Left lobe of liver (tissue), 2 donors: ENCODE measurements at regions not wholly inside any gene's neighbourhood (a gene's known extent, or its start where the extent isn't known, plus 50 kb on each side); places are given as distances from the start of the nearest gene placed in this dataset.

Experiments
- ATAC-seq: fragments of 200-7000 bp; cut with Tn5 transposase; one replicate; pipeline ENCODE4 v1.9.1; 2020; ENCODE audit warnings: mild to moderate bottlenecking, moderate library complexity
- DNase-seq: peaks from one replicate; pipeline ENCODE4 v3.0.0-alpha.2; 2020; ENCODE audit warnings: low spot score
- donor health status: DM: no; HTN: no; CAD: no; lungs with moderate emphysema.
- donor health status: DM: no; HTN: yes; CAD: no.

DNA sequence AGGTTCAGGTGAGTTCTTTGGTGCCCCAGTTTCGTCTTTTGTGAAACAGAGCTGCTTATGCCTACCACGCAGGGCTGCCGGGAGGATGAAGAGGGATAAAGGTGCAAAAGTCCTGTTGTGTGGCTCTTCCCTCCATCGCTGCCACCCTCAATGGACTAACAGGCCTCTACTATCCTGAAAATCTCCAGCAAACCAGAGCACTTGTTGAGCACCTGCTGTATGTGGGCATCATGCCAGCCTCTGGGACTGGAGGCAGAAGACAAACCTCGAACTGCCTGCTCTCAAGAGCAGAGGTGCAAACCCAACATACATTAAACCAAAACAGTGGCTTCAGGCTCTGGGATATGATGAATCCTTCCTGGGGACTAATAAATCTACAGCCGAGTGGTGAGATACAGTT lies 174.1 kb downstream of the ACTL8 start:
- ATAC-seq (no peak), DNase-seq (no peak)

DNA sequence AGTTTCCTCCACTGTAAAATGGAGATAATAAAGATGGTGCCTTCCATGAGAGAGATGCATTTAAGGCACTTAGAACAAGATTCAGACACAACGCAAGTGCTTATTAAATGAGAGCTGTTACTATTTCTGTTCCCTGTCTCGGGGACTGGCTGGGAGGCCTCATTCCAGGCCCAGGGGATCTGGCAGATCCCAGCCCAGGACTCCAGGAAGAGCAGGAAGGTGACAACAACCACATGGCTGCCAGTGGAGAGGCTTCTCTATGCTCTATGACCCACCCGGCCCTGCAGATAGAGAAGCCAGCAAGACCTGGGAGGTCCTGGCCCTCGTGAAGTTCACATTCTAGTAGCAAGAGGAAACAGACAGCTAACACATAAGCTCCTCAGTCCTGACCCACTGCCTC lies 175.5 kb downstream of the ACTL8 start:
- no peak for DNase-seq
- ATAC-seq = no peak

DNA sequence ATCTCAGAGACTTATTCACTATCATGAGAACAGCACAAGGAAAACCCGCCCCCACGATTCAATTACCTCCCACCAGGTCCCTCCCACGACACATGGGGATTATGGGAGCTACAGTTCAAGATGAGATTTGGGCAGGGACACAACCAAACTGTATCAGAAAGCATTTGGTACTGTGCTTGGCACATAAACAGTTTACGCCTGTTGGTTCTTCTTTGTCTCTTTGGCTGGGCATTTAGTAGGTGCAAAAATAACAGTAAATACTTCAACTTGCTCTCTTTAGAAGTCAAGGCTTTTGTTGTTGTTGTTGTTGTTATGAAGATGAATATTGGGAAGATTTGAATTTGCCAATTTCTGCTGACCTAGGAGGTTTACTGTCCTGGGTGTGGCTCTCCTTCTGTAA lies 175.4 kb upstream of the IGSF21 start:
- no peak for DNase-seq
- ATAC-seq = no peak

GRCh38 chr1:17933501-17933900 lies 174.1 kb upstream of the IGSF21 start:
- ATAC-seq = no peak

DNA sequence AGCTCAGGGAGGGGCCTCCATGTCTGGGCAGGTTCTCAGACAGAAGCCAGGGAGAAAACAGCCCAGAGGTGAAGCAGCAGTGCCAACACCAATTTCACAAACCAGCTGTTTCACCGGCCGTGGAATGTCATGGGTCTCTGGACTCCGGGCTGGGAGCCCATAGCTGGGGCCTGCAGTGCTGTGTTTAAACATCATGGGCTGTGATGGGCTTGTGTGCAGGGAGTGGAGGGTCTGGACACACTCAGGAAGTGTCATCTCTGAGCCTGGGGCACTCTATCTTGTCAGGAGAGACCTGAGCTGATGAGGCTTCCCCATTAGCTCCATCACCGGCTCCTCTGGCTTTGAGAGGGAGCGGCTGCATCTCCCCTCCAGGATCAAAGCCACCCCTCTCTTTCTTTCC lies 173.6 kb upstream of the IGSF21 start:
- DNase-seq = no peak
- ATAC-seq = no peak

More at GRCh38 chr1:17933501-17933900, 174.1 kb upstream of the IGSF21 start:
- no peak for DNase-seq

GRCh38 chr1:17935230-17935629 lies 172.4 kb upstream of the IGSF21 start:
- ATAC-seq = no peak
- DNase-seq = no peak

GRCh38 chr1:17941431-17942189 lies 166.0 kb upstream of the IGSF21 start:
- DNase-seq (no peak), ATAC-seq (no peak)

- no peak for ATAC-seq
- no peak for DNase-seq
Observed at GRCh38 chr1:17943506-17943905, 164.1 kb upstream of the IGSF21 start.

DNA sequence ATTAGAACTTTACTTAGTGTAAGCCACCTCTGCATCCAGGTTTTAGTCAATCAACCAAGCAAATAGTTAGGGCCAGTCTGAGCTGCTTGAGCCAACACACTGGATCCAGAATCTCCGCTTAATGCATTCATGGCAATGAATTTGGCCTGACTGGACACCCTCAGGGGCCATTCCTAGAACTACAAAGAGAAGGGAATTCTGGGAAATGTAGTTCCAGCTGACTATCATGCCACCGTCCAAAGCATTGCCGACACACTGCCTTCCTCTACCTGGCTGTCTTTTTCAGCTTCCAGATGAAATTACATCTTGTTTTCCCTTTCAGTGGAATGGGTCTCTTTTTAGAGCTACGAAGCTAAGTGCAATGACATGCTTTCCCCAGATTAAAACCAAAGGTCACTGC lies 163.0 kb upstream of the IGSF21 start:
- no peak for ATAC-seq
- DNase-seq = no peak

DNA sequence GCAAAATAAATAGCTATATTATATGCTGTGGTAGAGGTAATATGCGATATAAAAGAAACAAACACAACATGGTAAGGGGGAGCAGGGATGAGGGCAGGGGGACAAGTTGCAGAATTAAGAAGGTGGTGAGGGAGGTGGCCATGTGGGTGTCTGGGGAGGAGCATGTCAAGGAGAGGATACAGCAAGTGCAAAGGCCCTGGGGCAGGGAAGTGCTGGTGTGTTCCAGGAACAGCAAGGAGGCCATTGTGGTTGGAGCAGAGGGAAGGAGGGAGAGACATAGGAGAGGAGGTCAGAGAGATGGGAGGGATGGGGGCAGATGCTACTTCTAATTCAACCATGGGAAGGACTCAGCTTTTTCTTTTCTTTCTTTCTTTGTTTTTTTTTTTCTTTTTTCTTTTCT lies 161.2 kb upstream of the IGSF21 start:
- DNase-seq (no peak), ATAC-seq (no peak)

GRCh38 chr1:17948594-17948993 lies 159.0 kb upstream of the IGSF21 start:
- ATAC-seq = no peak
- DNase-seq = no peak

DNA sequence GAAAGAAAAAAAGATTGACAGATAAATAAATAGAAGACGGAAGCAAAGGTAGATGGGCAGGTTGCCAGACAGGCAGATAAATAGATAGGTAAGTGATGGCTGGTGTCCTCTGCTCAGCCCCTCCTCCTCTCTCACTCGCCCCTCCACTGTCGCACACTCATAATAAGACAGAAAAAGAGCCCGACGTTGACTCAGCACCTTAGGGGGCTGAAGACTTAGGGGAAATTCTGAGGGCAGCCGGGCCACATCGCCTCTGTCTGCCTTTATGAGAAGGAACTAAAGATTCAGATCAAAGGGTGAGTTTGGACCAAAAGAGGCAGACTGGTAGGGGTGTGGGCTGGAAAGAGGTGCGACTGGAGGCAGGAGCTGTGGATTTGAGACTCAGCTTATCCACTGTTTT lies 158.1 kb upstream of the IGSF21 start:
- DNase-seq = no peak

DNA sequence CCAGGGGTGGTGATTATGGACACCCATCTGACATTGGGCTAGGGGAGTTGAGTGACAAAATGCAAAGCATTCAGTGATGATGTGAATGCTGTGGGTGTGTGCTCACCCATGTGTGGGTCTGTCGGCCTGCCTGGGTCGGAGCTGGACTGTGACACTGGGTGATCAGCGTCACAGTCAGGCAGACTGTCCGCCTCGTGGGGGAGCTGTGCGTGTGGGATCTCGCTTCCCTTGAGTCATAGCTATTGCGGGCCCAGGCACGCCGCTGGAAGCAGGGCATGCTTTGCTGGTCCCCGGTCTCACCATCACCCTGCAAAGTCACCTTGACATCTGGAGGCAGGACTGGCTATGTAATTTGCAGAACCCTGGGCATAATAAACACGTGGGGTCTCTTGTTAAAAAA lies 156.9 kb upstream of the IGSF21 start:
- ATAC-seq (no peak), DNase-seq (no peak)

More for the DNA sequence above, 158.1 kb upstream of the IGSF21 start:
- no peak for ATAC-seq

GRCh38 chr1:17952506-17952905 lies 155.1 kb upstream of the IGSF21 start:
- DNase-seq (no peak), ATAC-seq (no peak)

DNA sequence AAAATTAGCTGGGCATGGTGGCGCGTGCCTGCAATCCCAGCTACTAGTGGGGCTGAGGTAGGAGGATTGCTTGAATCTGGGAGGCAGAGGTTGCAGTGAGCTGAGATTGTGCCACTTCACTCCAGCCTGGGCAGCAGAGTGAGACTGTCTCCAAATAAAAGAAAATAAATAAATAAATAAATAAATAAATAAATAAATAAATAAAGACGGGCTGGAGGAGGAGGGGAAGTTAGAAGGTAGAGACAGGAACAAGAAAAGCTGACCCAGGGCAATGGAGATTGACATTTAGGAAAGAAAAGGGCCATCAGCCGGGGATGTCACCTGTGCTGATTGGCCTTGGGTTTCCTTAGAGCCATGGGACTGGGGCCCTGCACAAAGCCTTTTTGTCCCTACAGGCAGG lies 153.7 kb upstream of the IGSF21 start:
- ATAC-seq (no peak), DNase-seq (no peak)

DNA sequence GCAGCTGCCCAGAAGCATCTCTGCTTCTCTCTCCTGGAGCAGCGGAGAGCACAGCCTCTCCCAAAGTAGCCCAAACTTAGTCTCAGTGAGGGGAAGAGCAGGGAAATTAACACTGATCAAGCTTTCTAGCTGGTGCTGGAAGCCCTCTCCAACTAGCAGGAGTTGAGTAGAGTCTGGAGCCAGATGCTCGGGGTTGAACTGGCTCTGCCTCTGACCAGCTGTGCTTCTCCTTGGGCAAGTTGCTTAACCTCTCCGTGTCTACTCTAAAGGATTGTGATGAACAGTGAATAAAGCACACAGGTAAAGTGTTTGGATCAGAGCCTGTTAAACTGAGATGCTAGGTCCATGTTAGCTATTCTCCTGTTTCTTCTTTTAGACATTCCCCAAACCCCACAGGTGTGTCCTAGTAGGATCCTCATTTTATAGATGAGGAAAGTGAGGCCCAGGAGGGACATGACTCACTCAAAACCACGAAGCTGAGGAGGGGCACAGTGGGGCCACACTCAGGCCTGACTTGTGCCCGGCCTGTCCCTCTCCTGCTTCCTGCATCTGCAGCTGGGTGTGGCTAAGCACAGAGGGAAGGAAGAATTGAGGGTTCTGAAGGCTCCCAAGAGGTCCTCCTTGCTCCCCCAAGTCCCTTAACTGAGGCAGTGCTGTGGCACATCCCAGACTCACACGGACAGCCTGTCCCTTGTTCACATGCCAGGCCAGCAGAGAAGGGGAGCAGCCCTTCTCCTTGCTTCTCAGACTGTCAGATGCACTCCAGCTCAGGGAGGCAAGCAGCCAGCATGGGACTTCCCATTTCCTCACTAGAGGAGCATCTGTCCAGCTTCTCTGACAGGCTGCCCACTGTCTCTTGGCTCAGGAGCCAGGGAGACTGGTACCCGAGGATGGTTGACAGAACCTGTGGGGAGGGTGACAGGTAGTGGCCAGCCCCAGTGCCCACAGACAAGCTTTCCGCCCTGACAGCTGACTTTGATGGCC lies 152.0 kb upstream of the IGSF21 start:
- no peak for DNase-seq
- ATAC-seq = no peak

DNA sequence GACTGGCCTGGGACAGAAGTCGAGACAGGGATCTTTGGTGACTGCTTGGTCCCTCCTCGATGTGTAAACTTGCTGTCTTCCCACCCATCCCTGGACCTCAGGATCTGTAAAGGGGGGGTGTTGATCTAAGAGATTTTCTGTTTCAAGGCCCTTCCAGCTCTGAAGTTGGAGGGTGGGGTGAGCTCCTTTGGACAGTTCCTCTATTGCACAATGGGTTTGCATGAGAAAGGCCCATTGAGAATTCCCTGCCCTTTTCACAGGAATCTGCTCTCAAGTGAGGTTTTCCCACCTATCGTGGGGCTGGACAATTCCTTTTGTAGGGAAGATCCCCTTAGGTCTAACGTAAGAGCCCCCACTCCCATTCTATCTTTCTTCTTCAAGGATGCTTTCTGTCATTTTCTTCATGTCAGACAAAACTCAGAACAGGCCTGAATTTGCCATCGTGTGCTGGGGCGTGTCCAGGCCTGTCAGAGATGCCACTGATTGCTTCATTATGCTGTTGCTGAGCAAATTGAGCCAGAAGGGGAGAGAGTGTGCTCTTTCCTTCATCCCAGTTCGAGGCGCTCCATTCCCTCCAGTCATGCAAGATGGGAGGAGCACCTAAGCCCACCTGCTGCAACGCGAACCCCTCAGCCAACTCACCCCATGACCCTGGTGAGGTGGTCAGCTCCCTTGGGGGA lies 149.9 kb upstream of the IGSF21 start:
- ATAC-seq (no peak), DNase-seq (no peak)

GRCh38 chr1:17958704-17959103 lies 148.9 kb upstream of the IGSF21 start:
- ATAC-seq (no peak), DNase-seq (no peak)

- no peak for ATAC-seq
- no peak for DNase-seq
Observed at GRCh38 chr1:17963513-17963912, 144.1 kb upstream of the IGSF21 start.

- DNase-seq (no peak), ATAC-seq (no peak)
Observed at GRCh38 chr1:17965515-17966100, 142.0 kb upstream of the IGSF21 start.

GRCh38 chr1:17966341-17966740 lies 141.3 kb upstream of the IGSF21 start:
- ATAC-seq = no peak
- no peak for DNase-seq
